Activated CD4-positive, CD25-positive, alpha-beta regulatory T cell (primary cell): ENCODE measurements at regions not wholly inside any gene's neighbourhood (a gene's known extent, or its start where the extent isn't known, plus 50 kb on each side); places are given as distances from the start of the nearest gene placed in this dataset.
"Not testable (repeated sequence)": the region's sequence is repeated elsewhere in the genome, so short reads cannot be mapped to it uniquely, and the experiment has no call there.

ENCODE experiments used
- DNase-seq, 4 experiments: peaks; one replicate each; lab custom pipeline; 2025; lab: John Stamatoyannopoulos, UW

- no peak for DNase-seq
These were observed 133.6 kb upstream of the C1QTNF7 start for GRCh38 chr4:15294202-15294601.

- DNase-seq = no peak
These were observed 133.0 kb upstream of the C1QTNF7 start for GRCh38 chr4:15294832-15295231.

DNA sequence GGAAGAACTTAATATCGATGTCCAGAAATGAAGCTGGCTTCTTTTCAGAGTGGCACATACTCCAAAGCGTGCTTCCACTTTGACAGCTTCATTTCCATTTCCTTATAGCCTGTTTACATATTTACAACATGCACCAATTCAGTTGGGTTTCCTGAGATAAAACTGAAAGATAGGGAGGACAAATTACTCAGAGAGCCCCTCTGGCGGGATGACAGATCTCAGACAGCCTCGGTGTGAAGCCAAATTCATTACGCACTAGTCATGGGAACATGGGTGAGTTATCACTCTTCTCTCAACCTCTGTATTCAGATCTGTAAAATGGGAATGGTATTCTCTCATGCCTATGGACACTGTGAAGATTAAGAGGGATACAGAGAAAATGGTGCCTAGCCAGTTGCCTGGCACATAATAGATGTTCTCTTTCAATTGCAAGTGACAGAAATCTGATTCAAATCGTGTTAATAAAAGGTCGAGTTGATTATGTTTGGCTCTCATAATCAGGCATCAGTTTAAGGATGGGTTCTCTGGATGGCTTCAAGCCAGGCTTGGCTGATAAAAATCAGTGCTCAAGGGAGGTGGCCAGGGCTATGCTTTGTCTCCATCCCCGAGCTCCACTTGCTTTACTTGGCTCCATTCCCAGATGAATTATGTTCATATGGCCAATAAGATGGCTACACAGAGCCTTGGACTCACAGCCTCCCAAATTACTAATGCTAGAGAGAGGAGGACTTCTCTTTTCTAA, 132.2 kb upstream of the C1QTNF7 start:
- no peak for DNase-seq

- DNase-seq = no peak
These were observed 130.5 kb upstream of the C1QTNF7 start for GRCh38 chr4:15297344-15297743.

- no peak for DNase-seq
These were observed 128.2 kb upstream of the C1QTNF7 start for GRCh38 chr4:15299627-15300026.

GRCh38 chr4:15303052-15303641, 124.7 kb upstream of the C1QTNF7 start:
- no peak for DNase-seq

GRCh38 chr4:15314974-15315373, 112.9 kb upstream of the C1QTNF7 start:
- DNase-seq = no peak

DNA sequence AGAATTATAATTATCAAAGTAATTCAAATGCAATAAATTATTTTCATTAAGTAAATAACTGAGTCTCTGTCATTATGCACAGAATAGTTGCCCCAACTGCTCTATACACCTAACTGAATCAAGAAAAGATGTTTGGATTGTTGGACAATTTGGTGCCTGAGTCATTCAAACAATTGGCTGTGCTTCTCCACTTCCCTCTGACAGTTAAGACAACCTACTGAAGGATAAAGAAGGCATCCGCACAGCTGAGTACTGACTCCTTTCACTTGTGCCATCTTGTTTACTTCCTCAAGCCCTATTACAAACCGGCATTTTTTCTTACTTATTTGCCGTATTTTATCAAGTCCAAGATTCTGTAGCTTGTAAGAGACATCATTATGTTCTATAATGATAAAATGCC, 110.6 kb upstream of the C1QTNF7 start:
- DNase-seq = no peak

DNA sequence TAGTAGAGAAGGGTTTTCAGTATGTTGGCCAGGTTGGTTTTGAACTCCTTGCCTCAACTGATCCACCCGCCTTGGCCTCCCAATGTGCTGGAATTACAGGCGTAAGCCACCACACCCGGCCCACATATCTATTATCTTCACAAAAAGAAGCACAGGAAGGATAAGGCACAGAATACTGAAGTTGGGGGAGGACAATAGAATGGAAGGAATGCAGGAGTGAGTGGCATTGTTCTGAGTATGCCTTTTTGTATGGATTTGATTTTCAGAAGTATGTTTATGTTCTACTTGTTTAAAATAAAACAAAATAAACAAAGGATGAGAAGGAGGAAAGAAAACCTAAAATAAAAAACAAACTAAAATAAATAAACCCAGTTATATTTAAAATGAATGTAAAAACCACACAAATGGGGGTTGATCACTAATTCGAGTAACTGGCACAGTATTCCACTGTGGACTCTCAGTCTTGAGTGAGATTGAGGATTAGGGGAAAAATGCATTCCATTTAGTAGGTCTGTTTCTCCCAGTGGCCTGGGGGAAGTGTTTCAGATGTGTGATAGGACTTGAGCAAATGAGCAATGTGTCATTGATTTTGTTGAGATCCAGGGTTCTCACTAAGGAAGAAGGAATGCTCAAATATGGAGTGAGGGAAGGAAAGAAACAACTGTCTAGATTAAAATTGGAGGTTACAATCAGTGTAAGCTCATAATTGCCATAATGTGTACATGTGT, 109.0 kb upstream of the C1QTNF7 start:
- DNase-seq = no peak

DNA sequence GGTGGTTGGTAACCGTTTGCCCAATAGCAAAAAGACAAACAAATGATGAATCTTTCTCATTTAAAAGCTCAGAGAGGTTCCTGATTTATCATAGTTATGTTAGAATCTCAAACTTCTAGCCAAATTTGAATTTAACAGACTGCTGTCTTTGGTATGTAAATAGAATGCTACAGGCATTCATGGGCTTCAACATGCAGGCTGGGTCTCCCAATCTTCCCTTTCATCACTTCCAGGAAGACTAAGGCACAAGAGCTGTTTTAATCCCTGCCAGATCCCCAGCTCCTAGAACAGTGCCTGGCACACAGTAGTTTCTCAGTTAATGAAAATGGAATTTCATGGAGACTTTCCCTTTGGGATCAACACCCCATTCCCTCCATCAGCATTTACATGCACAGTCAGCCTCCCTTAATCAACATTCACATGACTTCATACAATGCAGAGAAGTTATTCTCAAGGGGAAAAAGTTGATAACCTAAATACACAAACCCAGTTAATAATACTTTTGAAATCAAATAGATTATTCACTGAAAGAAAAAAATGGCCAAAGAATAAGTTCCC, 107.6 kb upstream of the C1QTNF7 start:
- DNase-seq = no peak

DNA sequence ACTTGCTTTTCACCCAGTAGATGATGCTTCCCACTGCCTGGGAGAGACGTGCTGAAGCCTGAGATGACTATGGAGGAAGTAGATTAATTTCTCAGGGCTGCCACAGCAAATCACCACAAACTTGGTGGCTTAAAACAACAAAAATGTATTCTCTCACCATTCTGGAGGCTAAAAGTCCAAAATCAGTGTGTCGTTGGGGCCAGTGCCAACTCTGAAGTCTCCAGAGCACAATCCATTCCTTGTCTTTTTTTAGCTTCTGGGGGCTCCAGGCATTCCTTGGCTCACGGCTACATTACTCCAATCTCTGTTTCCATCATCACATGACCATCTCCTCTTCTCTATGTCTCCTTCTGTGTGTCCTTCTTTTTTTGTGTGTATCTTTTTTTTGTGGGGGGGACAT, 105.8 kb upstream of the C1QTNF7 start:
- DNase-seq = no peak

DNA sequence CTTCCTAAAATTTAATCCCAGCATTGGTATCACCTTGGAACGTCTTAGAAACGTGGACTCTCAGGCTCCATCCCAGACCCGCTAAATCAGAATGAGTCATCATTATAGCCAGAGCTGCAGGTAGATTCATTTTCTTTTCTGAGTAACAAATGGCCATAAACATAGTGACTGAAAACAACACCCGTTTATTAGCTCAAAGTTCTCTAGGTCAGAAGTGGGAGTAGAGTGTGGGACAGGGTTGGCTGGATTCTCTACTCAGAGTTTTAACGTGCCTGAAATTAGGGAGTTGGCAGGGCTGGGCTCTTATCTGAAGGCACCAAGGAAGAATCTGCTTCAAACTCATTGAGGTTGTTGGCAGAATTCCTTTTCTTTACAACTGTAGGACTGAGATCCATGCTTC, 101.8 kb upstream of the C1QTNF7 start:
- no peak for DNase-seq

DNA sequence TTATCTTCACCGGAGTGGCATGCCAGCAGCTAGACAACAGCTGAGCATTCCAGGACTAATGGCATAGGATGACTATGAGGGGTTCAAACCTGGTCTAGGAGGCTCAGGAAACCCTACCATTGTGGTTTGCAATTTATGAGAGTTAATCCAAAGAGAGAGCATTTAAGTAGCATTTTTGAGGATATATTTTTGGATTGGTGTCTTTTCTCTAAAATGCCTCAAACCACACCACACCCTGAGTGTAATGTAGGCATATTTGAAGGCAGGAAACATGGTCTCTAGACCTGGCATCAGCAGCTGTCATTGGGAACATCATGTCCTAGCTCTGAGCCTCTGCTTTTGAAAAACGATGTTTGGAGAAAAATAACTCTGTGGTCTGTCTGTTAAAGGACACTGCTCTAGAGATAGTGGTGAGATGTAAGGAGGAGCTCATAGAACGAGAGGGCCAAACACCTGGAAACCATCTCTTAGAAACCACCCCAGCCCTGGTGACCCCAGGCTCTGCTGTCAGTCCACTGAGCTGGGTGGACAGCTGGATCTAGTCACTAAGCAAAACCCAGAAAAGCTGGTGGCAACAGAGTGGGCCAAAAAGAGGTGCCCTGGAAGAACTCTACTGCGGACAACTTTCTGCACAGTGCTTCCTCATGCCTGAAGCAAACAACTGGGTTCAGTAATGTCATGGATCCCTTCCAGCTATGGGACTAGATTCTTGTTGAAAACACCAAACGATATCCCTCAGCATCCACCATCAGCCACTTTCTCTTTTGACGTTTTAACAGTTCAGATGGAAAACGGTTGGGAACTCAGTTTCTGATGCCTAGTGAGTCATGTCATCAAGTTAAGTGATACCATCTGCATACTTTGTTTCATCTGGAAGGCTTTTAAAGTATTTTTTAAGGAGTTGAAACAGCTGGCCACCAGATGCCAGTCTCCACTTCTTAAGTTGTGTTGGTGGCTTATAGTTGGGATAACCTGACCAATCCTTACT, 100.2 kb upstream of the C1QTNF7 start:
- DNase-seq = no peak

GRCh38 chr4:15331930-15332329, 95.9 kb upstream of the C1QTNF7 start:
- DNase-seq = no peak

GRCh38 chr4:15332377-15332776, 95.5 kb upstream of the C1QTNF7 start:
- no peak for DNase-seq

GRCh38 chr4:15333692-15334633, 93.9 kb upstream of the C1QTNF7 start:
- no peak for DNase-seq

GRCh38 chr4:15336410-15337167, 91.2 kb upstream of the C1QTNF7 start:
- no peak for DNase-seq

GRCh38 chr4:15337168-15337657, 90.6 kb upstream of the C1QTNF7 start:
- not testable (repeated sequence) for DNase-seq

DNA sequence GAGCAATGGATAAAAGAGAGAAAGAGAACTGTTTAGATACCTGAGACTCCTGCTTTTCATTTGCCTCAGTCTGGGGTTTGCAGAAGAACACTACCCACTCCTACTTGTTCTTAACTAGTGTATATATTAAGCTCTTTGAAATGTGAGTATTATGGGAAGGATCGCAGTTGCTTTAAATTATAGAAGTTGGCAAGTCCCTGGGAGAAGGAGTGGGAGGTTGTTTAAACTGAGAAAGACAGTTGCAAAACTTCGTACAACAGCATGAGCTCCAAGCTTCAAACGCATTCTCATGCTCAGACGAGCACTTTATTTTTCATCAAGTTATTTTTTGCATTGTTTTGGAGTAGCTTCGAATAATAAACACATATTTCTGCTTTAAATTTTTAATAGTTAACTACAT, 88.1 kb upstream of the C1QTNF7 start:
- DNase-seq = no peak

- no peak for DNase-seq
These were observed 87.5 kb upstream of the C1QTNF7 start for GRCh38 chr4:15340332-15340731.
